Keratinocyte (primary cell): ENCODE measurements at regions not wholly inside any gene's neighbourhood (a gene's known extent, or its start where the extent isn't known, plus 50 kb on each side); places are given as distances from the start of the nearest gene placed in this dataset.

ENCODE experiments used
- EZH2 ChIP-seq: IDR thresholded peaks from one replicate; pipeline ENCODE4 v1.6.1; 2012; ENCODE audit warnings: inconsistent platforms, mild to moderate bottlenecking, low read length, moderate library complexity
- TF ChIP-seq, protein P1 (sequence below), 3 experiments: IDR thresholded peaks in 1 of 3; conservative IDR thresholded peaks in 1 of 3; optimal IDR thresholded peaks in 1 of 3; 2 replicates in 2 of 3; 3 replicates in 1 of 3; pipeline versions ENCODE3 to v1.5.1; 2011; ENCODE audit warnings: low read length in 3 of 3, mild to moderate bottlenecking in 3 of 3, moderate library complexity in 2 of 3, control low read depth in 1 of 3, inconsistent platforms in 1 of 3; ENCODE audit not compliant: insufficient read depth in 2 of 3; ENCODE audit errors: extremely low read depth in 1 of 3

DNA sequence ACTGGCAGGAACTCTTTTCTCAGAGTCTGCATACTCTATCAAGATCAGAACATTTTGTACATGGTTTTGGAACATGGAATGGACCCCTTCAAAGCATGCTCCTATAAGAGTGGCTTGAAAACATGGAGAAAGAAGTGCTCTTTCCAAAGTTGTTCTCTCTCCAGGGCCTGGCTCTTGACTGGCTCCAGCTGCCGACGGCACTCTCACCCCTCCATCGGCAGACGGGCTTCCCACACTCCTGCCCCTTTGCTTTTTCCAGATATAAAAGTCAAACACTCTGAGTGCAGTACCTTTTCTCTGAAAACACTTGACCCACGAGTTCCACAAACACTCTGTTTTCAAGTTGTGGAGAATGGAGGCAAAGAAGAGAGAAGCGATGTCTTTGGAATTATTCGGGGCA is 72.5 kb upstream of the ONECUT1 start:
- TF ChIP-seq, protein P1, sequence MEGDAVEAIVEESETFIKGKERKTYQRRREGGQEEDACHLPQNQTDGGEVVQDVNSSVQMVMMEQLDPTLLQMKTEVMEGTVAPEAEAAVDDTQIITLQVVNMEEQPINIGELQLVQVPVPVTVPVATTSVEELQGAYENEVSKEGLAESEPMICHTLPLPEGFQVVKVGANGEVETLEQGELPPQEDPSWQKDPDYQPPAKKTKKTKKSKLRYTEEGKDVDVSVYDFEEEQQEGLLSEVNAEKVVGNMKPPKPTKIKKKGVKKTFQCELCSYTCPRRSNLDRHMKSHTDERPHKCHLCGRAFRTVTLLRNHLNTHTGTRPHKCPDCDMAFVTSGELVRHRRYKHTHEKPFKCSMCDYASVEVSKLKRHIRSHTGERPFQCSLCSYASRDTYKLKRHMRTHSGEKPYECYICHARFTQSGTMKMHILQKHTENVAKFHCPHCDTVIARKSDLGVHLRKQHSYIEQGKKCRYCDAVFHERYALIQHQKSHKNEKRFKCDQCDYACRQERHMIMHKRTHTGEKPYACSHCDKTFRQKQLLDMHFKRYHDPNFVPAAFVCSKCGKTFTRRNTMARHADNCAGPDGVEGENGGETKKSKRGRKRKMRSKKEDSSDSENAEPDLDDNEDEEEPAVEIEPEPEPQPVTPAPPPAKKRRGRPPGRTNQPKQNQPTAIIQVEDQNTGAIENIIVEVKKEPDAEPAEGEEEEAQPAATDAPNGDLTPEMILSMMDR (optimal IDR thresholded peaks at IDR 0.05 in 1 of 3, IDR thresholded peaks at IDR 0.05 in 1 of 3, conservative IDR thresholded peaks at IDR 0.05 in 1 of 3; ENCODE audit: extremely low read depth in 1 of 3, insufficient read depth in 2 of 3, low read length in 3 of 3) = no peak
- no peak for TF ChIP-seq EZH2
